ENCODE measurements at regions not wholly inside any gene's neighbourhood (a gene's known extent, or its start where the extent isn't known, plus 50 kb on each side); places are given as distances from the start of the nearest gene placed in this dataset.

GRCh38 chr5:89399548-89399947 lies 516.6 kb upstream of the MEF2C start:
- no peak overlapping the region for H2AFZ ChIP-seq (ENCODE audit: low read depth, low read length)
- no peaks in the 10 kb centered on the region for H3K27me3 ChIP-seq (ENCODE audit: control insufficient read depth in 2 of 2, insufficient read depth in 2 of 2, low read length in 2 of 2)
- dilution Hi-C loops (cut with MboI; ENCODE audit: extremely low pct_ligation_motif_present, low sequenced_read_pairs): no loop called here
- BruUV-seq (replicated peaks): no TSS peak
- no peaks in the 10 kb centered on the region for H3K4me1 ChIP-seq (ENCODE audit: control insufficient read depth, extremely low read depth, insufficient read depth, low read length)
- no peak overlapping the region for H3K9ac ChIP-seq (replicated peaks; ENCODE audit: extremely low read depth, insufficient read depth, low read length)
- FAIRE-seq (no peak), DNase-seq (ENCODE audit: low read depth, low spot score) (peak; percentile 56)
- no peaks in the 10 kb centered on the region for H3K79me2 ChIP-seq (ENCODE audit: control insufficient read depth, insufficient read depth, low read length)
- TF ChIP-seq POLR2AphosphoS5 (IDR thresholded peaks at IDR 0.05; ENCODE audit: insufficient read depth, low read depth, low read length): no peak
- TF ChIP-seq POLR2A (IDR thresholded peaks at IDR 0.05; ENCODE audit: low read depth, low read length): no peak
- peak; percentile 71 for TF ChIP-seq GATA2 (IDR thresholded peaks at IDR 0.05; ENCODE audit: insufficient read depth, insufficient read length, low read depth, low read length)
- TF ChIP-seq MYC (IDR thresholded peaks at IDR 0.05; ENCODE audit: low read depth, low read length): no peak
- TF ChIP-seq, protein P1, sequence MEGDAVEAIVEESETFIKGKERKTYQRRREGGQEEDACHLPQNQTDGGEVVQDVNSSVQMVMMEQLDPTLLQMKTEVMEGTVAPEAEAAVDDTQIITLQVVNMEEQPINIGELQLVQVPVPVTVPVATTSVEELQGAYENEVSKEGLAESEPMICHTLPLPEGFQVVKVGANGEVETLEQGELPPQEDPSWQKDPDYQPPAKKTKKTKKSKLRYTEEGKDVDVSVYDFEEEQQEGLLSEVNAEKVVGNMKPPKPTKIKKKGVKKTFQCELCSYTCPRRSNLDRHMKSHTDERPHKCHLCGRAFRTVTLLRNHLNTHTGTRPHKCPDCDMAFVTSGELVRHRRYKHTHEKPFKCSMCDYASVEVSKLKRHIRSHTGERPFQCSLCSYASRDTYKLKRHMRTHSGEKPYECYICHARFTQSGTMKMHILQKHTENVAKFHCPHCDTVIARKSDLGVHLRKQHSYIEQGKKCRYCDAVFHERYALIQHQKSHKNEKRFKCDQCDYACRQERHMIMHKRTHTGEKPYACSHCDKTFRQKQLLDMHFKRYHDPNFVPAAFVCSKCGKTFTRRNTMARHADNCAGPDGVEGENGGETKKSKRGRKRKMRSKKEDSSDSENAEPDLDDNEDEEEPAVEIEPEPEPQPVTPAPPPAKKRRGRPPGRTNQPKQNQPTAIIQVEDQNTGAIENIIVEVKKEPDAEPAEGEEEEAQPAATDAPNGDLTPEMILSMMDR (IDR thresholded peaks at IDR 0.05; ENCODE audit: extremely low read depth in 1 of 2, insufficient read depth in 1 of 2, low read depth in 1 of 2, low read length in 2 of 2): no peak
- peak; percentile 76 for TF ChIP-seq FOS (IDR thresholded peaks at IDR 0.05; ENCODE audit: borderline replicate concordance, insufficient read depth, low read length)
- TF ChIP-seq JUN (IDR thresholded peaks at IDR 0.05; ENCODE audit: borderline replicate concordance, insufficient read depth, insufficient read length, low read depth): peak; percentile 15
- no peak for TF ChIP-seq EZH2 (IDR thresholded peaks at IDR 0.05; ENCODE audit: borderline replicate concordance, low read depth, low read length, severe bottlenecking)
- no peak overlapping the region for H3K4me2 ChIP-seq (ENCODE audit: insufficient read depth, low read length)
- ChIA-PET CTCF (interaction anchor here (0.8 to 1.2 kb wide), 3 partner anchors 46 to 866 kb away, joined by 3 read pairs; no protein-coding TSS in a partner anchor), POLR2A (no interaction called here)
- no peaks in the 10 kb centered on the region for H3K36me3 ChIP-seq (ENCODE audit: control insufficient read depth in 2 of 2, extremely low read depth in 1 of 2, insufficient read depth in 2 of 2, low read length in 2 of 2)
- no peaks in the 10 kb centered on the region for H4K20me1 ChIP-seq (replicated peaks; ENCODE audit: control insufficient read depth, extremely low read depth, insufficient read depth, low read length)
- no peak overlapping the region for H3K27ac ChIP-seq (ENCODE audit: insufficient read depth, low read depth, low read length)
- intact Hi-C loops (cut with micrococcal nuclease): no loop called here
- no peaks in the 10 kb centered on the region for H3K9me1 ChIP-seq (replicated peaks; ENCODE audit: control insufficient read depth, extremely low read depth, insufficient read depth, low read length)
- H3K9me3 ChIP-seq (replicated peaks; ENCODE audit: control insufficient read depth, insufficient read depth, low read length): no peaks in the 10 kb centered on the region
- no peak overlapping the region for H3K4me3 ChIP-seq (replicated peaks in 1 of 3; ENCODE audit: insufficient read depth in 1 of 3, low read depth in 1 of 3, low read length in 3 of 3)

All from endothelial cell of umbilical vein (primary cell).